SU-DHL-6 (cell line): ENCODE measurements at regions not wholly inside any gene's neighbourhood (a gene's known extent, or its start where the extent isn't known, plus 50 kb on each side); places are given as distances from the start of the nearest gene placed in this dataset.

Experiments used
- H2AFZ ChIP-seq: fragments of 200-600 bp; sonication (generic); 2 replicates; pipeline ENCODE4 v1.6.1; 2014; ENCODE audit warnings: low read depth, mild to moderate bottlenecking, moderate library complexity, mixed read lengths, antibody characterized with exemption, low read length; ENCODE audit not compliant: severe bottlenecking
- H3F3A ChIP-seq: fragments of 200-600 bp; shearing (Covaris generic); 2 replicates; pipeline ENCODE4 v1.6.0; 2016; ENCODE audit warnings: antibody characterized with exemption, mild to moderate bottlenecking; ENCODE audit not compliant: insufficient read depth
- H3K27ac ChIP-seq: fragments of 200-600 bp; sonication (generic); 2 replicates; pipeline ENCODE4 v1.5.1; 2016; ENCODE audit warnings: low read depth, mild to moderate bottlenecking, low read length, moderate library complexity, mixed read lengths
- H3K27me3 ChIP-seq: fragments of 200-600 bp; sonication (generic), shearing (Covaris generic); 2 replicates; pipeline ENCODE4 v1.6.0; 2014; ENCODE audit warnings: mild to moderate bottlenecking, low read length
- H3K36me3 ChIP-seq: fragments of 200-600 bp; sonication (generic); 2 replicates; pipeline ENCODE4 v1.6.1; 2014; ENCODE audit warnings: mild to moderate bottlenecking, low read length, mixed read lengths
- H3K4me2 ChIP-seq: fragments of 300-600, 200-600 bp; shearing (Covaris generic), sonication (generic); 2 replicates; pipeline ENCODE4 v1.6.0; 2014; ENCODE audit warnings: low read length, low read depth, mild to moderate bottlenecking; ENCODE audit not compliant: poor library complexity, severe bottlenecking
- H3K4me3 ChIP-seq: fragments of 200-600 bp; sonication (generic); 2 replicates; pipeline ENCODE4 v1.5.1; 2014; ENCODE audit warnings: antibody characterized with exemption, low read length, mild to moderate bottlenecking, mixed read lengths; ENCODE audit not compliant: insufficient read depth, poor library complexity, severe bottlenecking
- H3K79me2 ChIP-seq: fragments of 200-600 bp; sonication (generic); 2 replicates; pipeline ENCODE4 v1.6.1; 2014; ENCODE audit warnings: mild to moderate bottlenecking, low read length, moderate library complexity; ENCODE audit not compliant: insufficient read depth
- H3K9ac ChIP-seq: fragments of 200-600 bp; sonication (generic); 2 replicates; pipeline ENCODE4 v1.7.0; 2014; ENCODE audit warnings: mild to moderate bottlenecking, low read length
- H3K9me2 ChIP-seq: fragments of 200-600 bp; sonication (generic); replicated peaks from 2 replicates; pipeline ENCODE4 v1.6.1; 2014; ENCODE audit warnings: low read length; ENCODE audit not compliant: insufficient read depth
- H3K9me3 ChIP-seq: fragments of 200-600 bp; sonication (generic); 2 replicates; pipeline ENCODE4 v1.6.1; 2014; ENCODE audit warnings: low read length, mixed read lengths; ENCODE audit not compliant: insufficient read depth
- H4K20me1 ChIP-seq: fragments of 200-600 bp; sonication (generic); 2 replicates; pipeline ENCODE4 v1.6.1; 2014; ENCODE audit warnings: low read depth, mild to moderate bottlenecking, antibody characterized with exemption, low read length, moderate library complexity, mixed read lengths
- EZH2phosphoT487 ChIP-seq: fragments of 200-600 bp; sonication (generic), shearing (Covaris generic); conservative IDR thresholded peaks from 2 replicates; pipeline ENCODE4 v1.6.1; 2018; ENCODE audit warnings: mild to moderate bottlenecking, antibody characterized with exemption, low read length, moderate library complexity, mixed read lengths
- TF ChIP-seq, protein P1 (sequence below): fragments of 200-600 bp; sonication (generic); IDR thresholded peaks from one replicate; pipeline ENCODE4 v1.5.1; 2017; ENCODE audit warnings: antibody characterized with exemption, mild to moderate bottlenecking, low read length, moderate library complexity; ENCODE audit not compliant: insufficient read depth, poor library complexity, severe bottlenecking

- no peaks in the 10 kb centered on the region for H3K79me2 ChIP-seq
- H3K9me2 ChIP-seq = no peaks in the 10 kb centered on the region
- H3K4me3 ChIP-seq = no peak overlapping the region
- H3K4me2 ChIP-seq = no peak overlapping the region
- no peaks in the 10 kb centered on the region for H3K9me3 ChIP-seq
- no peak overlapping the region for H2AFZ ChIP-seq
- 0 out of 2 replicates have a peak, but pooled peaks have one; percentile 26 for TF ChIP-seq EZH2phosphoT487
- TF ChIP-seq, protein P1, sequence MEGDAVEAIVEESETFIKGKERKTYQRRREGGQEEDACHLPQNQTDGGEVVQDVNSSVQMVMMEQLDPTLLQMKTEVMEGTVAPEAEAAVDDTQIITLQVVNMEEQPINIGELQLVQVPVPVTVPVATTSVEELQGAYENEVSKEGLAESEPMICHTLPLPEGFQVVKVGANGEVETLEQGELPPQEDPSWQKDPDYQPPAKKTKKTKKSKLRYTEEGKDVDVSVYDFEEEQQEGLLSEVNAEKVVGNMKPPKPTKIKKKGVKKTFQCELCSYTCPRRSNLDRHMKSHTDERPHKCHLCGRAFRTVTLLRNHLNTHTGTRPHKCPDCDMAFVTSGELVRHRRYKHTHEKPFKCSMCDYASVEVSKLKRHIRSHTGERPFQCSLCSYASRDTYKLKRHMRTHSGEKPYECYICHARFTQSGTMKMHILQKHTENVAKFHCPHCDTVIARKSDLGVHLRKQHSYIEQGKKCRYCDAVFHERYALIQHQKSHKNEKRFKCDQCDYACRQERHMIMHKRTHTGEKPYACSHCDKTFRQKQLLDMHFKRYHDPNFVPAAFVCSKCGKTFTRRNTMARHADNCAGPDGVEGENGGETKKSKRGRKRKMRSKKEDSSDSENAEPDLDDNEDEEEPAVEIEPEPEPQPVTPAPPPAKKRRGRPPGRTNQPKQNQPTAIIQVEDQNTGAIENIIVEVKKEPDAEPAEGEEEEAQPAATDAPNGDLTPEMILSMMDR = no peak
- no peak overlapping the region for H3K27ac ChIP-seq
- no peaks in the 10 kb centered on the region for H3F3A ChIP-seq
- H3K9ac ChIP-seq = no peak overlapping the region
- H3K36me3 ChIP-seq = no peaks in the 10 kb centered on the region
- H3K27me3 ChIP-seq = no peaks in the 10 kb centered on the region
- H4K20me1 ChIP-seq = no peaks in the 10 kb centered on the region
Observed at GRCh38 chr2:41879235-41879916, 168.4 kb upstream of the PKDCC start.

DNA sequence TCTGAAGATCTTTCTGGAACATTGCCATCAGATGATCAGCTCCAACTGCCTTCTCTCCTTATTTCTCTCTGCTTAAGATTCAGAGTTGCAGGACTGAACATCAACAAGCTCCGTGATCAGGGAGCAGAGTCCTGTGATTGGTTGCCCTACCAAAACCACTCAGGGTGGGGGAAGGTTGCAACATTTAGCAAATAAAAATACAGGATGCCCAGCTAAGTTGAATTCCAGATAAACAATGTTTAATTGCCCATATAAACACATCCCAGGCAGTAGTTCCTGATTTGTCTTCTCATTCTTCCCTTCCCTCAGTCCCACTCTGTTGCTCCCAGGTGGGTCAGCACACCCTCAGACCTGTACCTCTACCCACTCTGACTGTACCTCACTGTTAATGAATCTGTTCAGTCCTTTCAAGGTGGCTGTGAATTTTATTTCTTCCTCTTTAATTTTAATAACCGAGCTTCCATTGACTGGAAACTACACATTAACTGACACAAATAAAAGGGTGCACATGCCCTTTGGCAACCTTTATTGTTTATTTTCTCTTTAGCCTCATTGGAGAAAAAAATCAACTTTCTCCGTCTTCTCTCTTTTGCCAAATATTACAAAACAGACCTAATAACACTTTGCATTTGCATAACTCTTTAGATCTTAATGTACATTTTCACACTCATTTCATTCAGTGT is 167.1 kb upstream of the PKDCC start:
- no peak overlapping the region for H3K9ac ChIP-seq
- H3K27ac ChIP-seq = no peak overlapping the region
- H3K9me2 ChIP-seq = no peaks in the 10 kb centered on the region
- no peaks in the 10 kb centered on the region for H4K20me1 ChIP-seq
- no peaks in the 10 kb centered on the region for H3K36me3 ChIP-seq
- H3K9me3 ChIP-seq = no peaks in the 10 kb centered on the region
- no peaks in the 10 kb centered on the region for H3F3A ChIP-seq
- H3K4me2 ChIP-seq = no peak overlapping the region
- no peaks in the 10 kb centered on the region for H3K79me2 ChIP-seq
- H3K27me3 ChIP-seq = no peaks in the 10 kb centered on the region
- no peak overlapping the region for H2AFZ ChIP-seq
- H3K4me3 ChIP-seq = no peak overlapping the region
- TF ChIP-seq EZH2phosphoT487 = no peak
- TF ChIP-seq, protein P1 = no peak

DNA sequence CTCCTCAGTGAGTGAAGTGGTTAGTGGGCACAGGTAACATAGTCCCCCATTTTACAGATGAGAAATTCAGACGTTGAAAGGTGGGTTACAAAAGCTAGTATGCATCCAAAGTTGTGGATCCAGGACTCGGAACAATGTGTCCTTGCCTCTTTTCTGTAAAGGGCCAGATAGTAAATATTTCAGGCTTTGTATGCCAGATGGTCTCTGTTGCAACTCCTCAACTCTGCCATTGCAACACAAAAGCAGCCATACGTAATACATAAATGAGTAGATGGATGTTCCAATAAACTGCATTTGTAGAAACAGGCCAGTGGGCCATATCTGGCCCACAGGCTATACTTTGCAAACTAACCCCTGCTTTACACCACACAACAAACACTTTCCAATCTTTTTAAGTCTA is 166.6 kb upstream of the PKDCC start:
- H3K9me3 ChIP-seq = no peaks in the 10 kb centered on the region
- no peaks in the 10 kb centered on the region for H3F3A ChIP-seq
- H3K79me2 ChIP-seq = no peaks in the 10 kb centered on the region

More for the DNA sequence above, 166.6 kb upstream of the PKDCC start:
- Histone ChIP-seq H4K20me1 (no peaks in the 10 kb centered on the region), H3K4me2 (no peak overlapping the region), H3K36me3 (no peaks in the 10 kb centered on the region), H3K27ac (no peak overlapping the region), H3K4me3 (no peak overlapping the region), H3K9ac (no peak overlapping the region), H2AFZ (no peak overlapping the region), H3K9me2 (no peaks in the 10 kb centered on the region), H3K27me3 (no peaks in the 10 kb centered on the region)
- TF ChIP-seq, protein P1 = no peak
- no peak for TF ChIP-seq EZH2phosphoT487
